ENCODE measurements at regions not wholly inside any gene's neighbourhood (a gene's known extent, or its start where the extent isn't known, plus 50 kb on each side); places are given as distances from the start of the nearest gene placed in this dataset.

DNA sequence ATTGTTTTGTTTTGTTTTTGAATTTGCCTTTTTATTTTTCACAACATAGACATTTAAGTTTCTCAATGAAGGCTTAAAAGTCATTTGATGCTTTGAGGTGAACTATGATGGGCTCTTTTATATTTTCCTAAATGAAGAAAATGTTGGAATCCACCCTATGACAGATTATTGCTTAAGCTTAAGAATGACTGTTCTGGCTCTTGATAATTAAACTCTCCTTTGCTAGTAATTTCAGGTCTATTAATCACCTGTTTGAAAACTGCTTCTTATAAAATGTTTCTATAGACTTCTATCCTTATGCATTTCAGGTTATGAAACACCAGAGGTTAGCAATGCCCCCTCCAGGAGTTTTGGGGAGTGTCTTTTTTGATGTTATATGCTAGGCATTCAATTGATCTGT, 424.1 kb upstream of the DYNLRB2 start:
- TF ChIP-seq CTCF (conservative IDR thresholded peaks at IDR 0.05; ENCODE audit: low read length) (no peak), EZH2phosphoT487 (IDR thresholded peaks at IDR 0.05; ENCODE audit: borderline replicate concordance) (no peak)

DNA sequence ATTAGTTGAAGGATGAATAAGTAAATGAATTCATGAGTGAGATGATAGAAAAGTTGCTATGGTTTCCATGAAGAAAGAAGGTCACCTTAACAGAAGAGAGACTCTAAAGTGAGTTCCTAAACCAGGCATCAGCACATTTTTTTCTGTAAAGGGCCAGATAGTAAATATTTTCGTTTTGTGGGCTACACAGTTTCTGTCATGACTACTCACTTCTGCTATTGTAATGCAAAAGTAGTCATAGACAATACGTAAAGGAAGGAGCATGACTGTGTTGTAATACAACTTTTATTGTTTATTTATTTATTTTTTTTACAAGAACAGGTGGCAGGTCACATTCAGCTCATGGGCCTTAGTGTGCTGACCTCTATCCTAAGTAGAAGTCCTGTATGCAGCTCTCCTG, 426.1 kb upstream of the DYNLRB2 start:
- TF ChIP-seq CTCF (conservative IDR thresholded peaks at IDR 0.05; ENCODE audit: low read length) = no peak
- TF ChIP-seq EZH2phosphoT487 (IDR thresholded peaks at IDR 0.05; ENCODE audit: borderline replicate concordance) = no peak
- Histone ChIP-seq H3K9me2 (replicated peaks; ENCODE audit: low read depth, low read length) (no peaks in the 10 kb centered on the region), H3K9me3 (ENCODE audit: insufficient read depth, low read depth, low read length) (no peaks in the 10 kb centered on the region), H4K20me1 (ENCODE audit: insufficient read depth, low read length, poor library complexity, severe bottlenecking) (no peaks in the 10 kb centered on the region), H2AFZ (ENCODE audit: low read length) (no peak overlapping the region), H3K4me3 (ENCODE audit: low read length, poor library complexity, severe bottlenecking) (no peak overlapping the region), H3K79me2 (ENCODE audit: insufficient read depth, low read length) (no peaks in the 10 kb centered on the region), H3K4me1 (ENCODE audit: insufficient read depth, low read length, poor library complexity, severe bottlenecking) (no peaks in the 10 kb centered on the region), H3K9ac (ENCODE audit: low read depth, low read length, poor library complexity, severe bottlenecking) (no peak overlapping the region), H3K4me2 (ENCODE audit: low read depth, low read length, poor library complexity, severe bottlenecking) (no peak overlapping the region), H3F3A (ENCODE audit: low read depth) (no peaks in the 10 kb centered on the region), H3K27me3 (ENCODE audit: insufficient read depth, low read length, poor library complexity, severe bottlenecking) (no peaks in the 10 kb centered on the region), H3K36me3 (ENCODE audit: insufficient read depth, low read length) (no peaks in the 10 kb centered on the region)

More for the DNA sequence above, 424.1 kb upstream of the DYNLRB2 start:
- Histone ChIP-seq H3K4me3 (ENCODE audit: low read length, poor library complexity, severe bottlenecking) (no peak overlapping the region), H3K9me2 (replicated peaks; ENCODE audit: low read depth, low read length) (no peaks in the 10 kb centered on the region), H3K36me3 (ENCODE audit: insufficient read depth, low read length) (no peaks in the 10 kb centered on the region), H3K4me1 (ENCODE audit: insufficient read depth, low read length, poor library complexity, severe bottlenecking) (no peaks in the 10 kb centered on the region), H3K4me2 (ENCODE audit: low read depth, low read length, poor library complexity, severe bottlenecking) (no peak overlapping the region), H2AFZ (ENCODE audit: low read length) (no peak overlapping the region), H3K9me3 (ENCODE audit: insufficient read depth, low read depth, low read length) (no peaks in the 10 kb centered on the region), H3K27me3 (ENCODE audit: insufficient read depth, low read length, poor library complexity, severe bottlenecking) (no peaks in the 10 kb centered on the region), H3F3A (ENCODE audit: low read depth) (no peaks in the 10 kb centered on the region), H4K20me1 (ENCODE audit: insufficient read depth, low read length, poor library complexity, severe bottlenecking) (no peaks in the 10 kb centered on the region), H3K79me2 (ENCODE audit: insufficient read depth, low read length) (no peaks in the 10 kb centered on the region), H3K9ac (ENCODE audit: low read depth, low read length, poor library complexity, severe bottlenecking) (no peak overlapping the region)

DNA sequence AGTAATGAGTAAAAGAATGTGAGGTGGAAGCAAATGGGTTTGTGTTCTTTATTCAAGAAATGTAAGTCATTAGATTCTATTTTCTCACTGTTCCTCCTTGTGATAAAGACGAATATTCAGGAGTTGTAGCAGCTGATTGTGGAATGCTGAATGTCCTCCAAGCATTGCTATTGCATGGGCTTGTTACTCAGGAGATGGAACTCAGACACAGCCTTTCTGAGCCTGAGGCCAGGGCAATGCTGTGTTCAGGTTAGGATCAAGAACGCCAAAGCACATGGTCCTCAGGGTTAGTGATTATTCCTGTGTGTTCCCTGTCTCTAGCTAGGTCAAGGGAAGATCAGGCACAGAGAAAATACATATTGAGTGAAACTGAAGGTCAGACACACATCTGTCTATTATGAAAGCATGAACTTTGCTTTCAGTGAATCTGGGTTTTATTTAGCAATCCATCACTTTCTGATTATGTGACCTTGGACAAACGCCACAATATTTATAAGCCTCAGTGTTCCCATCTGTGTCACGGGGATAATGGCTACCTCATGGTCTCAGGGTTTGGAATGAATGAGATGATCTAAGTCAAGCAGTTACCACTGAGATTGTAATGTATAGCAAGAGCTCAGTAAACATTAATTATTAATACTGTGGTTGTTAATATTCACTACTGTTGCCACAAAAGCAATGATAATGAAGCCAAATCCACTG, 426.8 kb upstream of the DYNLRB2 start:
- Histone ChIP-seq H3K4me3 (ENCODE audit: low read length, poor library complexity, severe bottlenecking) (no peak overlapping the region), H3F3A (ENCODE audit: low read depth) (no peaks in the 10 kb centered on the region), H3K27me3 (ENCODE audit: insufficient read depth, low read length, poor library complexity, severe bottlenecking) (no peaks in the 10 kb centered on the region), H3K4me1 (ENCODE audit: insufficient read depth, low read length, poor library complexity, severe bottlenecking) (no peaks in the 10 kb centered on the region), H3K9me2 (replicated peaks; ENCODE audit: low read depth, low read length) (no peaks in the 10 kb centered on the region), H3K9ac (ENCODE audit: low read depth, low read length, poor library complexity, severe bottlenecking) (no peak overlapping the region), H4K20me1 (ENCODE audit: insufficient read depth, low read length, poor library complexity, severe bottlenecking) (no peaks in the 10 kb centered on the region), H3K36me3 (ENCODE audit: insufficient read depth, low read length) (no peaks in the 10 kb centered on the region), H3K79me2 (ENCODE audit: insufficient read depth, low read length) (no peaks in the 10 kb centered on the region), H3K9me3 (ENCODE audit: insufficient read depth, low read depth, low read length) (no peaks in the 10 kb centered on the region), H2AFZ (ENCODE audit: low read length) (no peak overlapping the region), H3K4me2 (ENCODE audit: low read depth, low read length, poor library complexity, severe bottlenecking) (no peak overlapping the region)
- no peak for TF ChIP-seq CTCF (conservative IDR thresholded peaks at IDR 0.05; ENCODE audit: low read length)
- TF ChIP-seq EZH2phosphoT487 (IDR thresholded peaks at IDR 0.05; ENCODE audit: borderline replicate concordance) = no peak
